ENCODE measurements at regions not wholly inside any gene's neighbourhood (a gene's known extent, or its start where the extent isn't known, plus 50 kb on each side); places are given as distances from the start of the nearest gene placed in this dataset.

DNA sequence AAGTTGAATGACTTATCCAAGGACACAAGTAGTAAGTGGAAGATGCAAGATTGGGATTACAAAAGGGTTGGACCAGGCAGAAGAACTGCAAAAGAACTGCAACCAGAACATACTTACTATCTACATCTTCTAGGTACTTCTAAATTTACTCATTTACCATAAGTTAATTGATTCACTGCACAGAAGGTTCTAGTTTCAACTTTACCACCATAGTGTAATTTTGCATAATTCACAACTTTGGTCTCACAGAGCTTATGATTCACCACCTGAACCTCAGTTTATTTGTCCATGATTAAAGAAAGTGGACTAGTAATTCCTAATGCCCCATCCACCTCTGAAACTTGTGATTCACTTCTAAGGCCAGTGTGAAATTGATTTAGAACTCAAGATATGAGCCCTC, 236.8 kb upstream of the UBE2E2 start:
- no peak for ATAC-seq
- TF ChIP-seq, protein P1, sequence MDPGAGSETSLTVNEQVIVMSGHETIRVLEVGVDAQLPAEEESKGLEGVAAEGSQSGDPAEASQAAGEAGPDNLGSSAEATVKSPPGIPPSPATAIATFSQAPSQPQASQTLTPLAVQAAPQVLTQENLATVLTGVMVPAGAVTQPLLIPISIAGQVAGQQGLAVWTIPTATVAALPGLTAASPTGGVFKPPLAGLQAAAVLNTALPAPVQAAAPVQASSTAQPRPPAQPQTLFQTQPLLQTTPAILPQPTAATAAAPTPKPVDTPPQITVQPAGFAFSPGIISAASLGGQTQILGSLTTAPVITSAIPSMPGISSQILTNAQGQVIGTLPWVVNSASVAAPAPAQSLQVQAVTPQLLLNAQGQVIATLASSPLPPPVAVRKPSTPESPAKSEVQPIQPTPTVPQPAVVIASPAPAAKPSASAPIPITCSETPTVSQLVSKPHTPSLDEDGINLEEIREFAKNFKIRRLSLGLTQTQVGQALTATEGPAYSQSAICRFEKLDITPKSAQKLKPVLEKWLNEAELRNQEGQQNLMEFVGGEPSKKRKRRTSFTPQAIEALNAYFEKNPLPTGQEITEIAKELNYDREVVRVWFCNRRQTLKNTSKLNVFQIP (CRISPR knock-in tag; IDR thresholded peaks at IDR 0.05; ENCODE audit: borderline replicate concordance, low read depth): no peak
- TF ChIP-seq, protein P2, sequence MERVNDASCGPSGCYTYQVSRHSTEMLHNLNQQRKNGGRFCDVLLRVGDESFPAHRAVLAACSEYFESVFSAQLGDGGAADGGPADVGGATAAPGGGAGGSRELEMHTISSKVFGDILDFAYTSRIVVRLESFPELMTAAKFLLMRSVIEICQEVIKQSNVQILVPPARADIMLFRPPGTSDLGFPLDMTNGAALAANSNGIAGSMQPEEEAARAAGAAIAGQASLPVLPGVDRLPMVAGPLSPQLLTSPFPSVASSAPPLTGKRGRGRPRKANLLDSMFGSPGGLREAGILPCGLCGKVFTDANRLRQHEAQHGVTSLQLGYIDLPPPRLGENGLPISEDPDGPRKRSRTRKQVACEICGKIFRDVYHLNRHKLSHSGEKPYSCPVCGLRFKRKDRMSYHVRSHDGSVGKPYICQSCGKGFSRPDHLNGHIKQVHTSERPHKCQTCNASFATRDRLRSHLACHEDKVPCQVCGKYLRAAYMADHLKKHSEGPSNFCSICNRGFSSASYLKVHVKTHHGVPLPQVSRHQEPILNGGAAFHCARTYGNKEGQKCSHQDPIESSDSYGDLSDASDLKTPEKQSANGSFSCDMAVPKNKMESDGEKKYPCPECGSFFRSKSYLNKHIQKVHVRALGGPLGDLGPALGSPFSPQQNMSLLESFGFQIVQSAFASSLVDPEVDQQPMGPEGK (CRISPR knock-in tag; IDR thresholded peaks at IDR 0.05; ENCODE audit: borderline replicate concordance): no peak
- no peak for TF ChIP-seq TOX (CRISPR knock-in tag; IDR thresholded peaks at IDR 0.05; ENCODE audit: borderline replicate concordance)
- TF ChIP-seq, protein P3, sequence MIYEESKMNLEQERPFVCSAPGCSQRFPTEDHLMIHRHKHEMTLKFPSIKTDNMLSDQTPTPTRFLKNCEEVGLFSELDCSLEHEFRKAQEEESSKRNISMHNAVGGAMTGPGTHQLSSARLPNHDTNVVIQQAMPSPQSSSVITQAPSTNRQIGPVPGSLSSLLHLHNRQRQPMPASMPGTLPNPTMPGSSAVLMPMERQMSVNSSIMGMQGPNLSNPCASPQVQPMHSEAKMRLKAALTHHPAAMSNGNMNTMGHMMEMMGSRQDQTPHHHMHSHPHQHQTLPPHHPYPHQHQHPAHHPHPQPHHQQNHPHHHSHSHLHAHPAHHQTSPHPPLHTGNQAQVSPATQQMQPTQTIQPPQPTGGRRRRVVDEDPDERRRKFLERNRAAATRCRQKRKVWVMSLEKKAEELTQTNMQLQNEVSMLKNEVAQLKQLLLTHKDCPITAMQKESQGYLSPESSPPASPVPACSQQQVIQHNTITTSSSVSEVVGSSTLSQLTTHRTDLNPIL (CRISPR knock-in tag; IDR thresholded peaks at IDR 0.05; ENCODE audit: low read depth): no peak
- no peak for TF ChIP-seq OSR1 (CRISPR knock-in tag; IDR thresholded peaks at IDR 0.05)
- no peak for TF ChIP-seq BACH2 (CRISPR knock-in tag; IDR thresholded peaks at IDR 0.05; ENCODE audit: borderline replicate concordance)
- TF ChIP-seq, protein P4, sequence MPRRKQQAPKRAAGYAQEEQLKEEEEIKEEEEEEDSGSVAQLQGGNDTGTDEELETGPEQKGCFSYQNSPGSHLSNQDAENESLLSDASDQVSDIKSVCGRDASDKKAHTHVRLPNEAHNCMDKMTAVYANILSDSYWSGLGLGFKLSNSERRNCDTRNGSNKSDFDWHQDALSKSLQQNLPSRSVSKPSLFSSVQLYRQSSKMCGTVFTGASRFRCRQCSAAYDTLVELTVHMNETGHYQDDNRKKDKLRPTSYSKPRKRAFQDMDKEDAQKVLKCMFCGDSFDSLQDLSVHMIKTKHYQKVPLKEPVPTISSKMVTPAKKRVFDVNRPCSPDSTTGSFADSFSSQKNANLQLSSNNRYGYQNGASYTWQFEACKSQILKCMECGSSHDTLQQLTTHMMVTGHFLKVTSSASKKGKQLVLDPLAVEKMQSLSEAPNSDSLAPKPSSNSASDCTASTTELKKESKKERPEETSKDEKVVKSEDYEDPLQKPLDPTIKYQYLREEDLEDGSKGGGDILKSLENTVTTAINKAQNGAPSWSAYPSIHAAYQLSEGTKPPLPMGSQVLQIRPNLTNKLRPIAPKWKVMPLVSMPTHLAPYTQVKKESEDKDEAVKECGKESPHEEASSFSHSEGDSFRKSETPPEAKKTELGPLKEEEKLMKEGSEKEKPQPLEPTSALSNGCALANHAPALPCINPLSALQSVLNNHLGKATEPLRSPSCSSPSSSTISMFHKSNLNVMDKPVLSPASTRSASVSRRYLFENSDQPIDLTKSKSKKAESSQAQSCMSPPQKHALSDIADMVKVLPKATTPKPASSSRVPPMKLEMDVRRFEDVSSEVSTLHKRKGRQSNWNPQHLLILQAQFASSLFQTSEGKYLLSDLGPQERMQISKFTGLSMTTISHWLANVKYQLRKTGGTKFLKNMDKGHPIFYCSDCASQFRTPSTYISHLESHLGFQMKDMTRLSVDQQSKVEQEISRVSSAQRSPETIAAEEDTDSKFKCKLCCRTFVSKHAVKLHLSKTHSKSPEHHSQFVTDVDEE (CRISPR knock-in tag; IDR thresholded peaks at IDR 0.05): no peak
- TF ChIP-seq ARNTL (CRISPR knock-in tag; IDR thresholded peaks at IDR 0.05; ENCODE audit: borderline replicate concordance, low read depth): no peak
- TF ChIP-seq CSDC2 (CRISPR knock-in tag; IDR thresholded peaks at IDR 0.05): no peak
- TF ChIP-seq ZFP30 (CRISPR knock-in tag; IDR thresholded peaks at IDR 0.05): no peak
- TF ChIP-seq ZFP3 (CRISPR knock-in tag; IDR thresholded peaks at IDR 0.05): no peak
- no peak for TF ChIP-seq GLIS3 (CRISPR knock-in tag; IDR thresholded peaks at IDR 0.05)
- no peak for TF ChIP-seq ISL1 (CRISPR knock-in tag; IDR thresholded peaks at IDR 0.05)
- TF ChIP-seq RARB (CRISPR knock-in tag; IDR thresholded peaks at IDR 0.05): no peak
- no peak for TF ChIP-seq SNAI2 (CRISPR knock-in tag; IDR thresholded peaks at IDR 0.05)
- TF ChIP-seq, protein P5, sequence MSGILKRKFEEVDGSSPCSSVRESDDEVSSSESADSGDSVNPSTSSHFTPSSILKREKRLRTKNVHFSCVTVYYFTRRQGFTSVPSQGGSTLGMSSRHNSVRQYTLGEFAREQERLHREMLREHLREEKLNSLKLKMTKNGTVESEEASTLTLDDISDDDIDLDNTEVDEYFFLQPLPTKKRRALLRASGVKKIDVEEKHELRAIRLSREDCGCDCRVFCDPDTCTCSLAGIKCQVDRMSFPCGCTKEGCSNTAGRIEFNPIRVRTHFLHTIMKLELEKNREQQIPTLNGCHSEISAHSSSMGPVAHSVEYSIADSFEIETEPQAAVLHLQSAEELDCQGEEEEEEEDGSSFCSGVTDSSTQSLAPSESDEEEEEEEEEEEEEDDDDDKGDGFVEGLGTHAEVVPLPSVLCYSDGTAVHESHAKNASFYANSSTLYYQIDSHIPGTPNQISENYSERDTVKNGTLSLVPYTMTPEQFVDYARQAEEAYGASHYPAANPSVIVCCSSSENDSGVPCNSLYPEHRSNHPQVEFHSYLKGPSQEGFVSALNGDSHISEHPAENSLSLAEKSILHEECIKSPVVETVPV (CRISPR knock-in tag; IDR thresholded peaks at IDR 0.05): no peak

DNA sequence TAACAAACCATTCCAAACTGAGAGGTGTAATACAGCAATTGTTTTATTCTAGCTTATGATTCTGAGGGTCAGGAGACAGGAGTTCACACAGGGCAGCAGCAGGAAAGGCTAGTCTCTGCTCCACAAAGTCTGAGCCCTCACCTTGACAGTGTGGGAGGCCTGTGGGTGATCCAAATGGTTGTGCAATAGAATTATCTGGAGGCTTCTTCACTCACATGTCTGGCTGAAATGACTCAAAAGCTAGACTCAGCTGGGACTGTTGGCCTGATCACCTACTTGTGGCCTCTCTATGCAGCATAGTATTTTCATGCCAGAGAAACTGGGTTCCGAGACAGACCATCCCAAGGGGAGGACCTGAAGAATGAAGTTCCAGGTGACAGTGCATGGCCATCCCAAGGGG, 233.9 kb upstream of the UBE2E2 start:
- ATAC-seq: no peak
- TF ChIP-seq ZNF70 (CRISPR knock-in tag; IDR thresholded peaks at IDR 0.05) (no peak), OSR1 (CRISPR knock-in tag; IDR thresholded peaks at IDR 0.05) (no peak), ARNTL (CRISPR knock-in tag; IDR thresholded peaks at IDR 0.05; ENCODE audit: borderline replicate concordance, low read depth) (no peak), BACH2 (CRISPR knock-in tag; IDR thresholded peaks at IDR 0.05; ENCODE audit: borderline replicate concordance) (no peak), ZFP3 (CRISPR knock-in tag; IDR thresholded peaks at IDR 0.05) (no peak), ZNF8 (CRISPR knock-in tag; IDR thresholded peaks at IDR 0.05) (no peak), PPARA (CRISPR knock-in tag; IDR thresholded peaks at IDR 0.05; ENCODE audit: borderline replicate concordance) (no peak), CSDC2 (CRISPR knock-in tag; IDR thresholded peaks at IDR 0.05) (no peak), ISL1 (CRISPR knock-in tag; IDR thresholded peaks at IDR 0.05) (no peak)
- TF ChIP-seq, protein P3 (CRISPR knock-in tag; IDR thresholded peaks at IDR 0.05; ENCODE audit: low read depth): no peak
- TF ChIP-seq, protein P4 (CRISPR knock-in tag; IDR thresholded peaks at IDR 0.05): no peak

Data from SK-N-SH treated with all-trans-retinoic acid at 6 μM for 48 hours (cell line).